Loucy (cell line): ENCODE measurements at regions not wholly inside any gene's neighbourhood (a gene's known extent, or its start where the extent isn't known, plus 50 kb on each side); places are given as distances from the start of the nearest gene placed in this dataset.
"Not testable (repeated sequence)": the region's sequence is repeated elsewhere in the genome, so short reads cannot be mapped to it uniquely, and the experiment has no call there.

Experiments
- H2AFZ ChIP-seq: fragments of 200-600 bp; sonication (generic); 2 replicates; pipeline ENCODE4 v1.6.0; 2016; ENCODE audit warnings: antibody characterized with exemption, mild to moderate bottlenecking, low read length, moderate library complexity
- H3F3A ChIP-seq: fragments of 200-600 bp; 2 replicates; pipeline ENCODE4 v1.6.0; 2016; ENCODE audit warnings: antibody characterized with exemption, low read depth, mild to moderate bottlenecking
- H3K27me3 ChIP-seq: fragments of 200-600 bp; sonication (generic); 2 replicates; pipeline ENCODE4 v1.6.1; 2014; ENCODE audit warnings: low read length, mild to moderate bottlenecking; ENCODE audit not compliant: insufficient read depth, poor library complexity, severe bottlenecking
- H3K36me3 ChIP-seq: fragments of 200-600 bp; sonication (generic); 2 replicates; pipeline ENCODE4 v1.6.1; 2016; ENCODE audit warnings: low read length; ENCODE audit not compliant: insufficient read depth
- H3K4me1 ChIP-seq: fragments of 200-600 bp; sonication (generic); 2 replicates; pipeline ENCODE4 v1.5.1; 2014; ENCODE audit warnings: low read length, mild to moderate bottlenecking; ENCODE audit not compliant: insufficient read depth, poor library complexity, severe bottlenecking
- H3K4me2 ChIP-seq: fragments of 200-600 bp; sonication (generic); 2 replicates; pipeline ENCODE4 v1.6.0; 2014; ENCODE audit warnings: antibody characterized with exemption, low read length, low read depth, mild to moderate bottlenecking; ENCODE audit not compliant: poor library complexity, severe bottlenecking
- H3K4me3 ChIP-seq: fragments of 200-600 bp; sonication (generic); 2 replicates; pipeline ENCODE4 v1.5.1; 2014; ENCODE audit warnings: low read length, mild to moderate bottlenecking, mixed read lengths; ENCODE audit not compliant: poor library complexity, severe bottlenecking
- H3K79me2 ChIP-seq: fragments of 200-600 bp; sonication (generic); 2 replicates; pipeline ENCODE4 v1.6.1; 2014; ENCODE audit warnings: low read length; ENCODE audit not compliant: insufficient read depth
- H3K9ac ChIP-seq: fragments of 200-600 bp; sonication (generic); 2 replicates; pipeline ENCODE4 v1.6.0; 2014; ENCODE audit warnings: mild to moderate bottlenecking, low read depth, low read length, moderate library complexity; ENCODE audit not compliant: poor library complexity, severe bottlenecking
- H3K9me2 ChIP-seq: fragments of 200-600 bp; sonication (generic); replicated peaks from 2 replicates; pipeline ENCODE4 v1.6.1; 2016; ENCODE audit warnings: low read depth, low read length, mixed read lengths
- H3K9me3 ChIP-seq: fragments of 200-600 bp; sonication (generic); 2 replicates; pipeline ENCODE4 v1.6.1; 2014; ENCODE audit warnings: mild to moderate bottlenecking, antibody characterized with exemption, low read length, low read depth; ENCODE audit not compliant: insufficient read depth
- H4K20me1 ChIP-seq: fragments of 200-600 bp; sonication (generic); 2 replicates; pipeline ENCODE4 v1.6.0; 2014; ENCODE audit warnings: antibody characterized with exemption, low read length, mild to moderate bottlenecking; ENCODE audit not compliant: insufficient read depth, poor library complexity, severe bottlenecking
- EZH2phosphoT487 ChIP-seq: fragments of 200-600 bp; IDR thresholded peaks from 2 replicates; pipeline ENCODE4 v1.6.1; 2018; ENCODE audit warnings: antibody characterized with exemption, mild to moderate bottlenecking, moderate library complexity, borderline replicate concordance
- TF ChIP-seq, protein P1 (sequence below): fragments of 200-600 bp; sonication (generic); conservative IDR thresholded peaks from 2 replicates; pipeline ENCODE4 v1.5.1; 2014; ENCODE audit warnings: mild to moderate bottlenecking, antibody characterized with exemption, low read length

DNA sequence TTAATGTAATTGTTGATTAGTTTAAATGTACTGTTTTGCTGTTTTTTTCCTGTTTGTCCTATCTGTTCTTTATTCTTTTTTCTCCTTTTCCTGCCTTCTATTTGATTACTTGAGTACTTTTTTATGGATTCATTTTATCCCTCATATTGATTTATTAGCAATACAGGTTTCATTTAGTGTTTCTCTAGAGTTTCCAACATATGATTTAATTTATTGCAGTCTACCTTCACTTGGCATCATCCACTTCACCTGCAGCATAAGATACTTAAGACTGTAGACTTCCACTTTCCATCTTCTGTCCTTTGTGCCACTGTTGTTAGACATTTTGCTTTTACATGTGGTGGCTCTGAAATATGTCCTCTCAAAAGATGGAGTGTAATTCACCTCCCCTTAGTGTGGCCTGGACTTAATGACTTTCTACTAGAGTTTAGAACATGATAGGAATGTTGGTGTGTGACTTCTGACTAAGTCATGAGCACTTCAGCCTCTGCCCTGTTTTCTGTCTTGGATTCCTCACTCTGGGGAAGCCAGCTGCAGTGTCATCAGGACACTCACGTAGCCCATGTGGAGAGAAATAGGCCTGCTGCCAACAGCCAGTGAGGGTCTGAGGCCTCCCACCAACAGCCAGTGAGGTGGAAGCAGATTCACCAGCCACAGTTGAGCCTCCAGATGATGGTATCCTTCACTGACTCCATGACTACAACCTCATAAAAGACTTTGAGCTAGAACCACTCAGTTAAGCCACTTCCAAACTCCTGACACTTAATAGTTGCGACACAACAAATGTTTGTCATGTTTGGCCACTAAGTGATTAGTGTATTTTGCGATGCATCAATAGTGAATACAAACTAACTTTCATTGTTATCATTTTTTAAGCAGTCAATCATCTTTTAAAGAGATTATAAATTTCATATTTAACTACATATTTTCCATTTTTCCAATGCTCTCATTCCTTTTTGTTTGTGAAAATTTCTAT lies 643.5 kb upstream of the DPP6 start:
- no peaks in the 10 kb centered on the region for H3K36me3 ChIP-seq
- 0 out of 2 replicates have a peak, but pooled peaks cover 7% of the 10 kb centered on the region for H3K9me3 ChIP-seq
- no peaks in the 10 kb centered on the region for H3K9me2 ChIP-seq
- no peaks in the 10 kb centered on the region for H3K79me2 ChIP-seq
- no peaks in the 10 kb centered on the region for H4K20me1 ChIP-seq
- TF ChIP-seq, protein P1, sequence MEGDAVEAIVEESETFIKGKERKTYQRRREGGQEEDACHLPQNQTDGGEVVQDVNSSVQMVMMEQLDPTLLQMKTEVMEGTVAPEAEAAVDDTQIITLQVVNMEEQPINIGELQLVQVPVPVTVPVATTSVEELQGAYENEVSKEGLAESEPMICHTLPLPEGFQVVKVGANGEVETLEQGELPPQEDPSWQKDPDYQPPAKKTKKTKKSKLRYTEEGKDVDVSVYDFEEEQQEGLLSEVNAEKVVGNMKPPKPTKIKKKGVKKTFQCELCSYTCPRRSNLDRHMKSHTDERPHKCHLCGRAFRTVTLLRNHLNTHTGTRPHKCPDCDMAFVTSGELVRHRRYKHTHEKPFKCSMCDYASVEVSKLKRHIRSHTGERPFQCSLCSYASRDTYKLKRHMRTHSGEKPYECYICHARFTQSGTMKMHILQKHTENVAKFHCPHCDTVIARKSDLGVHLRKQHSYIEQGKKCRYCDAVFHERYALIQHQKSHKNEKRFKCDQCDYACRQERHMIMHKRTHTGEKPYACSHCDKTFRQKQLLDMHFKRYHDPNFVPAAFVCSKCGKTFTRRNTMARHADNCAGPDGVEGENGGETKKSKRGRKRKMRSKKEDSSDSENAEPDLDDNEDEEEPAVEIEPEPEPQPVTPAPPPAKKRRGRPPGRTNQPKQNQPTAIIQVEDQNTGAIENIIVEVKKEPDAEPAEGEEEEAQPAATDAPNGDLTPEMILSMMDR = no peak
- TF ChIP-seq EZH2phosphoT487 = no peak
- no peaks in the 10 kb centered on the region for H3F3A ChIP-seq
- no peaks in the 10 kb centered on the region for H3K4me1 ChIP-seq
- no peak overlapping the region for H3K9ac ChIP-seq
- no peak overlapping the region for H3K4me3 ChIP-seq
- H3K4me2 ChIP-seq = no peak overlapping the region
- no peak overlapping the region for H2AFZ ChIP-seq
- no peaks in the 10 kb centered on the region for H3K27me3 ChIP-seq

GRCh38 chr7:153409567-153410342 lies 642.4 kb upstream of the DPP6 start:
- H3K4me2 ChIP-seq, H3K4me3 ChIP-seq, H3K27me3 ChIP-seq, H3K36me3 ChIP-seq, H3F3A ChIP-seq, H3K4me1 ChIP-seq, H4K20me1 ChIP-seq, H3K9me3 ChIP-seq, H3K79me2 ChIP-seq, H2AFZ ChIP-seq, H3K9ac ChIP-seq, H3K9me2 ChIP-seq: not testable (repeated sequence)

GRCh38 chr7:153410997-153411642 lies 641.1 kb upstream of the DPP6 start:
- H3K4me2 ChIP-seq, H3K9me3 ChIP-seq, H3F3A ChIP-seq, H3K9me2 ChIP-seq, H2AFZ ChIP-seq, H4K20me1 ChIP-seq, H3K4me3 ChIP-seq, H3K4me1 ChIP-seq, H3K79me2 ChIP-seq, H3K9ac ChIP-seq, H3K36me3 ChIP-seq, H3K27me3 ChIP-seq: not testable (repeated sequence)

- H3K79me2 ChIP-seq, H3K9ac ChIP-seq, H3K9me2 ChIP-seq, H3K27me3 ChIP-seq, H3K9me3 ChIP-seq, H3K4me1 ChIP-seq, H3K4me2 ChIP-seq, H3K36me3 ChIP-seq, H3K4me3 ChIP-seq, H4K20me1 ChIP-seq, H2AFZ ChIP-seq, H3F3A ChIP-seq: not testable (repeated sequence)
These were observed 639.9 kb upstream of the DPP6 start for GRCh38 chr7:153412114-153412823.

DNA sequence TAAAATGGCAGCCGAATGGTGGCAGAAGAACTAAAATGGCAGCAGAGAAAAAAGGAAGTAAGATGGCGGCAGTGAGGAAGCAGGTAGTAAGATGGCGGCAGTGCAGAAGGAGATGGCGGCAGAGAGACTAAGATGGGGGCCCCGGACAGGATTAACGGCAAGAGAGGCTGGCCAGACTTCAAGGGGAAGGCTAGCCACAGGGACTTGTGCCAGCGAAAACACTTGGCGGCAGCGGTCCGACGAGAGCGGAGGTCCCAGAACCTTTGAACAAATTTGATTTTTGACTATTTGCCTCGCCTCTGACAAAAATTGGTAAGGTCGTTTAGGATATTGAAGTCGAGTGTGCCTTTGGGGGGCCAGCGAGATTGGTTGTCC lies 639.4 kb upstream of the DPP6 start:
- H4K20me1 ChIP-seq, H3F3A ChIP-seq, H2AFZ ChIP-seq, H3K9ac ChIP-seq, H3K4me2 ChIP-seq, H3K27me3 ChIP-seq, H3K79me2 ChIP-seq, H3K4me1 ChIP-seq, H3K9me3 ChIP-seq, H3K9me2 ChIP-seq, H3K4me3 ChIP-seq, H3K36me3 ChIP-seq: not testable (repeated sequence)
